ENCODE measurements at regions not wholly inside any gene's neighbourhood (a gene's known extent, or its start where the extent isn't known, plus 50 kb on each side); places are given as distances from the start of the nearest gene placed in this dataset.

DNA sequence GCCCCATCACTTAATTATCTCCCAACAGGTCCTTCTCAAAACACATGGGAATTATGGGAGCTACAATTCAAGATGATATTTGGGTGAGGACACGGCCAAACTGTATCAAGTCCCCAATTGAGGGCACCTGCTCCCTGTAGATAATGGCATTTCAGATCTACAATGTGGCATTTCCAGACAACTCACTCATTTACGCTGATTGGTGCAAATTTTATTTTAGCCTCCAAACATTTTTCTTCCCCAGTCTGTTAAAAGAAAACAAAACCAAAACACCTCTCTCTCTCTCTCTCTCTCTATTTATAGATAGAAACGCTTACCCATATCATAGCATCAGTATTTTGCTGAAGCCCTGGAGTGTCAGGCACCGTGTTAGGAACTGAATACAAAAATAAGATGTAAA is 148.7 kb upstream of the KLF6 start:
- TF ChIP-seq SPI1 (IDR thresholded peaks at IDR 0.05; ENCODE audit: borderline replicate concordance, low read depth): no peak
- TF ChIP-seq POLR2AphosphoS5 (IDR thresholded peaks at IDR 0.05; ENCODE audit: low read depth): no peak
- no peak for TF ChIP-seq GABPA (IDR thresholded peaks at IDR 0.05; ENCODE audit: low read depth)
- TF ChIP-seq, protein P1, sequence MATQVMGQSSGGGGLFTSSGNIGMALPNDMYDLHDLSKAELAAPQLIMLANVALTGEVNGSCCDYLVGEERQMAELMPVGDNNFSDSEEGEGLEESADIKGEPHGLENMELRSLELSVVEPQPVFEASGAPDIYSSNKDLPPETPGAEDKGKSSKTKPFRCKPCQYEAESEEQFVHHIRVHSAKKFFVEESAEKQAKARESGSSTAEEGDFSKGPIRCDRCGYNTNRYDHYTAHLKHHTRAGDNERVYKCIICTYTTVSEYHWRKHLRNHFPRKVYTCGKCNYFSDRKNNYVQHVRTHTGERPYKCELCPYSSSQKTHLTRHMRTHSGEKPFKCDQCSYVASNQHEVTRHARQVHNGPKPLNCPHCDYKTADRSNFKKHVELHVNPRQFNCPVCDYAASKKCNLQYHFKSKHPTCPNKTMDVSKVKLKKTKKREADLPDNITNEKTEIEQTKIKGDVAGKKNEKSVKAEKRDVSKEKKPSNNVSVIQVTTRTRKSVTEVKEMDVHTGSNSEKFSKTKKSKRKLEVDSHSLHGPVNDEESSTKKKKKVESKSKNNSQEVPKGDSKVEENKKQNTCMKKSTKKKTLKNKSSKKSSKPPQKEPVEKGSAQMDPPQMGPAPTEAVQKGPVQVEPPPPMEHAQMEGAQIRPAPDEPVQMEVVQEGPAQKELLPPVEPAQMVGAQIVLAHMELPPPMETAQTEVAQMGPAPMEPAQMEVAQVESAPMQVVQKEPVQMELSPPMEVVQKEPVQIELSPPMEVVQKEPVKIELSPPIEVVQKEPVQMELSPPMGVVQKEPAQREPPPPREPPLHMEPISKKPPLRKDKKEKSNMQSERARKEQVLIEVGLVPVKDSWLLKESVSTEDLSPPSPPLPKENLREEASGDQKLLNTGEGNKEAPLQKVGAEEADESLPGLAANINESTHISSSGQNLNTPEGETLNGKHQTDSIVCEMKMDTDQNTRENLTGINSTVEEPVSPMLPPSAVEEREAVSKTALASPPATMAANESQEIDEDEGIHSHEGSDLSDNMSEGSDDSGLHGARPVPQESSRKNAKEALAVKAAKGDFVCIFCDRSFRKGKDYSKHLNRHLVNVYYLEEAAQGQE (IDR thresholded peaks at IDR 0.05; ENCODE audit: insufficient replicate concordance, low read depth): no peak
- TF ChIP-seq, protein P2, sequence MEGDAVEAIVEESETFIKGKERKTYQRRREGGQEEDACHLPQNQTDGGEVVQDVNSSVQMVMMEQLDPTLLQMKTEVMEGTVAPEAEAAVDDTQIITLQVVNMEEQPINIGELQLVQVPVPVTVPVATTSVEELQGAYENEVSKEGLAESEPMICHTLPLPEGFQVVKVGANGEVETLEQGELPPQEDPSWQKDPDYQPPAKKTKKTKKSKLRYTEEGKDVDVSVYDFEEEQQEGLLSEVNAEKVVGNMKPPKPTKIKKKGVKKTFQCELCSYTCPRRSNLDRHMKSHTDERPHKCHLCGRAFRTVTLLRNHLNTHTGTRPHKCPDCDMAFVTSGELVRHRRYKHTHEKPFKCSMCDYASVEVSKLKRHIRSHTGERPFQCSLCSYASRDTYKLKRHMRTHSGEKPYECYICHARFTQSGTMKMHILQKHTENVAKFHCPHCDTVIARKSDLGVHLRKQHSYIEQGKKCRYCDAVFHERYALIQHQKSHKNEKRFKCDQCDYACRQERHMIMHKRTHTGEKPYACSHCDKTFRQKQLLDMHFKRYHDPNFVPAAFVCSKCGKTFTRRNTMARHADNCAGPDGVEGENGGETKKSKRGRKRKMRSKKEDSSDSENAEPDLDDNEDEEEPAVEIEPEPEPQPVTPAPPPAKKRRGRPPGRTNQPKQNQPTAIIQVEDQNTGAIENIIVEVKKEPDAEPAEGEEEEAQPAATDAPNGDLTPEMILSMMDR (IDR thresholded peaks at IDR 0.05; ENCODE audit: insufficient read depth, low read length): no peak
- no peaks in the 10 kb centered on the region for H3K27me3 ChIP-seq (ENCODE audit: insufficient read depth, poor library complexity, severe bottlenecking)
- no peak overlapping the region for H3K27ac ChIP-seq (replicated peaks)
- DNase-seq (ENCODE audit: low read depth in 1 of 2, low spot score in 1 of 2): no peak
- H3K4me3 ChIP-seq (replicated peaks; ENCODE audit: insufficient read depth, low read length): no peak overlapping the region

DNA sequence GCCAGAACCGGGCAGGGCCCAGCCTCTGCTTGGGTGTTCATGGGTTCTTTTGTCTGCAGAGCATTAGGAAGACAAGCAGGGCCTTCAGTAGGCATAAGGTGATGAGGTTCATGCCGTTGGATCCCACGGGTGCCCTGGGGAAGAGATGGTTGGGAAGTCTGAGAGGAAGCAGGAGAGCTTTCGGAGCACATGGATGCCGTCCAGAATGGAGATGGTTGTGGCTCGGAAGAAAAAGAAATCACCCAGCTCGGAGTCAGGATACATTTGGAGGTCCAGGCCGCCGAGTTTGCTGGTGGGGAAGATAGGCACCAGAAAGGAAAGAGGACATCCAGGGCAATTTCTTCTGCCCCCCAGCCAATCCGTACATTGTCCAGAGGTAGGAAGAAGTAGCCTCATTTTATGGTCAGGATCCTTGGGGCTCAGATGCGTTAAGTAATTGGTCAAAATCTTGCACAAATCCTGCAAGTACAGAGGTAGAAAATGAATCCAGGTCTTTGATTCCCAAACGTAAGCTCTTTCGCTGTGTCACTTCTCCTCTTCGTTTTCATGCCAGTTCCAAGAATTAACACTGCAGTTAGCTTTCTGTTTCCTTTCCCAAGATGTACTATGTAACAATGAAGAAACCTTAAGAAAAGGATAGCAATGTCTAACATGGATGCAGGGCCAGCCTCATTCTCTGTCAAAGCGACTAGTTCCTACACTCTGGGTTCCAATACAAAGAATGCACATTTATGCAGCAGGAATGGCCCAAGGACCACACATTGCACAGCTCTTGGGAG is 147.8 kb upstream of the KLF6 start:
- H3K4me3 ChIP-seq (replicated peaks; ENCODE audit: insufficient read depth, low read length): no peak overlapping the region
- TF ChIP-seq POLR2AphosphoS5 (IDR thresholded peaks at IDR 0.05; ENCODE audit: low read depth) (no peak), SPI1 (IDR thresholded peaks at IDR 0.05; ENCODE audit: borderline replicate concordance, low read depth) (no peak), GABPA (IDR thresholded peaks at IDR 0.05; ENCODE audit: low read depth) (no peak)
- TF ChIP-seq, protein P1 (IDR thresholded peaks at IDR 0.05; ENCODE audit: insufficient replicate concordance, low read depth): no peak
- TF ChIP-seq, protein P2 (IDR thresholded peaks at IDR 0.05; ENCODE audit: insufficient read depth, low read length): no peak
- no peak overlapping the region for H3K27ac ChIP-seq (replicated peaks)
- DNase-seq (ENCODE audit: low read depth in 1 of 2, low spot score in 1 of 2): no peak
- H3K27me3 ChIP-seq (ENCODE audit: insufficient read depth, poor library complexity, severe bottlenecking): no peaks in the 10 kb centered on the region

DNA sequence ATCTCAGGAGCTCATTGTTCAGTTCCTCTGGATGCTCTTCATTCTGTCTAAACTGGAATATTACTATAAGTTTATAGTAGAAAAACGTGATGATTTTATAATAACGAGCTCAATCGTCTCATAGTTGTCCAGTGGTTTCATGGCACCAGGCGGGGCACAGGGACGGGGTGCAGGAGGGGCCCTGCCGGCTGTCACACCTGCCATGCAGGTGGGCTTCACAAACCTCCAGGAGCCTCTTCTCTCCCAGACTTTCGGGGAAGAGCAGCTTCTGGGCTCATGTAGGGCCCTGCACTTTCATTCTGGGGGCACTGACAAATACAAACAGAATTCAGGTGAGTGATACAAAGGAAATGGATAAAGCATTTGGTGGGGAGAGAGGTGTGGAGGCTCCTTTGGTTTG is 146.9 kb upstream of the KLF6 start:
- no peak for DNase-seq (ENCODE audit: low read depth in 1 of 2, low spot score in 1 of 2)
- no peaks in the 10 kb centered on the region for H3K27me3 ChIP-seq (ENCODE audit: insufficient read depth, poor library complexity, severe bottlenecking)
- TF ChIP-seq SPI1 (IDR thresholded peaks at IDR 0.05; ENCODE audit: borderline replicate concordance, low read depth) (no peak), POLR2AphosphoS5 (IDR thresholded peaks at IDR 0.05; ENCODE audit: low read depth) (no peak), GABPA (IDR thresholded peaks at IDR 0.05; ENCODE audit: low read depth) (no peak)
- TF ChIP-seq, protein P2 (IDR thresholded peaks at IDR 0.05; ENCODE audit: insufficient read depth, low read length): no peak
- TF ChIP-seq, protein P1 (IDR thresholded peaks at IDR 0.05; ENCODE audit: insufficient replicate concordance, low read depth): no peak
- no peak overlapping the region for H3K27ac ChIP-seq (replicated peaks)
- H3K4me3 ChIP-seq (replicated peaks; ENCODE audit: insufficient read depth, low read length): no peak overlapping the region
